SIG-M5 treated with dmso at 0.1 percent for 504 hours (cell line): ENCODE measurements at regions not wholly inside any gene's neighbourhood (a gene's known extent, or its start where the extent isn't known, plus 50 kb on each side); places are given as distances from the start of the nearest gene placed in this dataset.

ENCODE experiments used
- DNase-seq: peaks from one replicate; lab custom pipeline; 2025; ENCODE audit not compliant: unreplicated experiment; lab: John Stamatoyannopoulos, UW

GRCh38 chr6:14792118-14792955, 453.5 kb upstream of the JARID2 start:
- no peak for DNase-seq

- DNase-seq, result no peak
These were observed 450.4 kb upstream of the JARID2 start for GRCh38 chr6:14795451-14795850.

GRCh38 chr6:14796974-14797762, 448.7 kb upstream of the JARID2 start:
- DNase-seq, result no peak

GRCh38 chr6:14797875-14798593, 447.8 kb upstream of the JARID2 start:
- no peak for DNase-seq

GRCh38 chr6:14798594-14798982, 447.3 kb upstream of the JARID2 start:
- DNase-seq, result no peak

GRCh38 chr6:14798996-14799588, 446.8 kb upstream of the JARID2 start:
- no peak for DNase-seq

GRCh38 chr6:14799928-14800327, 445.9 kb upstream of the JARID2 start:
- peak; percentile 61 for DNase-seq

GRCh38 chr6:14802514-14803160, 443.2 kb upstream of the JARID2 start:
- DNase-seq, result no peak

- DNase-seq, result no peak
These were observed 441.7 kb upstream of the JARID2 start for GRCh38 chr6:14804001-14804784.

GRCh38 chr6:14804785-14805210, 441.1 kb upstream of the JARID2 start:
- no peak for DNase-seq

GRCh38 chr6:14806101-14806500, 439.8 kb upstream of the JARID2 start:
- no peak for DNase-seq

GRCh38 chr6:14807130-14807529, 438.7 kb upstream of the JARID2 start:
- no peak for DNase-seq

GRCh38 chr6:14807971-14808370, 437.9 kb upstream of the JARID2 start:
- no peak for DNase-seq

- DNase-seq, result no peak
These were observed 435.8 kb upstream of the JARID2 start for GRCh38 chr6:14810021-14810420.

- no peak for DNase-seq
These were observed 434.0 kb upstream of the JARID2 start for GRCh38 chr6:14811775-14812428.

- no peak for DNase-seq
These were observed 431.9 kb upstream of the JARID2 start for GRCh38 chr6:14814016-14814415.

GRCh38 chr6:14816116-14816859, 429.6 kb upstream of the JARID2 start:
- DNase-seq, result no peak

GRCh38 chr6:14817074-14817473, 428.8 kb upstream of the JARID2 start:
- no peak for DNase-seq

GRCh38 chr6:14818422-14818884, 427.4 kb upstream of the JARID2 start:
- DNase-seq, result no peak
